ENCODE measurements at regions not wholly inside any gene's neighbourhood (a gene's known extent, or its start where the extent isn't known, plus 50 kb on each side); places are given as distances from the start of the nearest gene placed in this dataset.

- no peak for FAIRE-seq
- TF ChIP-seq CTCF (IDR thresholded peaks at IDR 0.05; ENCODE audit: insufficient read depth, missing control alignments) = no peak
- no peak for DNase-seq (ENCODE audit: insufficient read length, low spot score)
These were observed 68.1 kb downstream of the TEKT4 start for GRCh38 chr2:94939349-94939748.

GRCh38 chr2:94947097-94948016, 76.1 kb downstream of the TEKT4 start:
- DNase-seq (ENCODE audit: insufficient read length, low spot score) (no peak), FAIRE-seq (no peak)
- TF ChIP-seq CTCF (IDR thresholded peaks at IDR 0.05; ENCODE audit: insufficient read depth, missing control alignments) = no peak

GRCh38 chr2:94955702-94956101, 69.8 kb upstream of the MAL start:
- DNase-seq (ENCODE audit: insufficient read length, low spot score) = no peak
- no peak for FAIRE-seq
- TF ChIP-seq CTCF (IDR thresholded peaks at IDR 0.05; ENCODE audit: insufficient read depth, missing control alignments) = no peak

GRCh38 chr2:94956797-94957391, 68.6 kb upstream of the MAL start:
- FAIRE-seq = no peak
- peak; percentile 80 for TF ChIP-seq CTCF (IDR thresholded peaks at IDR 0.05; ENCODE audit: insufficient read depth, missing control alignments)
- no peak for DNase-seq (ENCODE audit: insufficient read length, low spot score)

- DNase-seq (ENCODE audit: insufficient read length, low spot score) = no peak
- no peak for FAIRE-seq
- no peak for TF ChIP-seq CTCF (IDR thresholded peaks at IDR 0.05; ENCODE audit: insufficient read depth, missing control alignments)
These were observed 67.3 kb upstream of the MAL start for GRCh38 chr2:94958245-94958644.

- no peak for TF ChIP-seq CTCF (IDR thresholded peaks at IDR 0.05; ENCODE audit: insufficient read depth, missing control alignments)
- DNase-seq (ENCODE audit: insufficient read length, low spot score) (no peak), FAIRE-seq (no peak)
These were observed 65.2 kb upstream of the MAL start for GRCh38 chr2:94960266-94960665.

- DNase-seq (ENCODE audit: insufficient read length, low spot score) (no peak), FAIRE-seq (no peak)
- TF ChIP-seq CTCF (IDR thresholded peaks at IDR 0.05; ENCODE audit: insufficient read depth, missing control alignments) = no peak
These were observed 64.8 kb upstream of the MAL start for GRCh38 chr2:94960751-94961150.
